ENCODE measurements at regions not wholly inside any gene's neighbourhood (a gene's known extent, or its start where the extent isn't known, plus 50 kb on each side); places are given as distances from the start of the nearest gene placed in this dataset.

DNA sequence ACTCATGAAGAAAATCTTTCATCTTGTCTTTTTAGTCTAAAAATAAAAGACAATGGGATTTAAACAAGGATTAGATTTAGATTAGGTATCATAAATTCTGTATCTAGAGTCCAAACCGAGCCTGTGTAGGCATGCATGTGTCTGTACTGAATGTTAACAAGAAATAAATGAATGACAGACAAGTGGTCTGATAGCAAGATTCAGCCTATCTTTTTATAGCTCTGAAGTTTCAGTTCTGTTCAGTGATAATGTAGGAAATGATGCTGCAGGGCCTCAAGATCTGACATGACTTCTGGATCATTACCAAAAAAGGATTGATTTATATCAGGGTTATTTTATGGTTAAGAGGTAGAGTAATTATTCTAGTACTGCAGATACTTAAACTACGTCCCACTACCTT, 137.0 kb upstream of the ATP5MC3 start:
- TF ChIP-seq, protein P1, sequence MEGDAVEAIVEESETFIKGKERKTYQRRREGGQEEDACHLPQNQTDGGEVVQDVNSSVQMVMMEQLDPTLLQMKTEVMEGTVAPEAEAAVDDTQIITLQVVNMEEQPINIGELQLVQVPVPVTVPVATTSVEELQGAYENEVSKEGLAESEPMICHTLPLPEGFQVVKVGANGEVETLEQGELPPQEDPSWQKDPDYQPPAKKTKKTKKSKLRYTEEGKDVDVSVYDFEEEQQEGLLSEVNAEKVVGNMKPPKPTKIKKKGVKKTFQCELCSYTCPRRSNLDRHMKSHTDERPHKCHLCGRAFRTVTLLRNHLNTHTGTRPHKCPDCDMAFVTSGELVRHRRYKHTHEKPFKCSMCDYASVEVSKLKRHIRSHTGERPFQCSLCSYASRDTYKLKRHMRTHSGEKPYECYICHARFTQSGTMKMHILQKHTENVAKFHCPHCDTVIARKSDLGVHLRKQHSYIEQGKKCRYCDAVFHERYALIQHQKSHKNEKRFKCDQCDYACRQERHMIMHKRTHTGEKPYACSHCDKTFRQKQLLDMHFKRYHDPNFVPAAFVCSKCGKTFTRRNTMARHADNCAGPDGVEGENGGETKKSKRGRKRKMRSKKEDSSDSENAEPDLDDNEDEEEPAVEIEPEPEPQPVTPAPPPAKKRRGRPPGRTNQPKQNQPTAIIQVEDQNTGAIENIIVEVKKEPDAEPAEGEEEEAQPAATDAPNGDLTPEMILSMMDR (IDR thresholded peaks at IDR 0.05; ENCODE audit: extremely low read depth in 1 of 2, insufficient read depth in 1 of 2, low read depth in 1 of 2, low read length in 2 of 2), result no peak
- TF ChIP-seq POLR2AphosphoS5 (IDR thresholded peaks at IDR 0.05; ENCODE audit: insufficient read depth, low read depth, low read length) (no peak), JUN (IDR thresholded peaks at IDR 0.05; ENCODE audit: borderline replicate concordance, insufficient read depth, insufficient read length, low read depth) (no peak), GATA2 (IDR thresholded peaks at IDR 0.05; ENCODE audit: insufficient read depth, insufficient read length, low read depth, low read length) (no peak)

All from endothelial cell of umbilical vein (primary cell).